SK-N-SH (cell line): ENCODE measurements at regions not wholly inside any gene's neighbourhood (a gene's known extent, or its start where the extent isn't known, plus 50 kb on each side); places are given as distances from the start of the nearest gene placed in this dataset.
"Not testable (repeated sequence)": the region's sequence is repeated elsewhere in the genome, so short reads cannot be mapped to it uniquely, and the experiment has no call there.

Experiments
- CTCF ChIA-PET: fragments of 300-600, 350-600 bp; formaldehyde crosslinking; extraction: SDS; loops from one replicate; lab custom pipeline; 2021; lab: Yijun Ruan, JAX
- POLR2A ChIA-PET: fragments of 350-600 bp; sonication (Branson Sonifier 250); formaldehyde crosslinking; extraction: SDS; loops from one replicate; lab custom pipeline; 2020; ENCODE audit warnings: antibody characterized with exemption, inconsistent platforms; lab: Yijun Ruan, JAX
- DNase-seq: peaks from one replicate; pipeline ENCODE4 v3.0.0; 2012
- H2AFZ ChIP-seq: fragments of 200-600 bp; sonication (generic); 2 replicates; pipeline ENCODE4 v1.8.1; 2016; ENCODE audit warnings: antibody characterized with exemption, mild to moderate bottlenecking, low read depth
- H3F3A ChIP-seq: fragments of 200-600 bp; sonication (generic); replicated peaks from 2 replicates; pipeline ENCODE3; 2016; ENCODE audit warnings: antibody characterized with exemption, mild to moderate bottlenecking; ENCODE audit not compliant: insufficient read depth
- H3K27ac ChIP-seq, 2 experiments: fragments of 200-500 bp in 1 of 2; fragments of 200-600 bp in 1 of 2; sonication (Bioruptor generic) in 1 of 2; sonication (generic), shearing (Covaris generic) in 1 of 2; 2 replicates each; pipeline versions ENCODE4 v1.5.1 to v1.6.1; 2014 to 2016; ENCODE audit warnings: low read depth in 2 of 2, inconsistent platforms in 1 of 2, low read length in 1 of 2, mild to moderate bottlenecking in 1 of 2, mixed read lengths in 1 of 2
- H3K27me3 ChIP-seq: fragments of 200-600 bp; sonication (generic), shearing (Covaris generic); 2 replicates; pipeline ENCODE4 v1.6.1; 2016; ENCODE audit warnings: mixed run types; ENCODE audit not compliant: insufficient read depth
- H3K36me3 ChIP-seq, 2 experiments: fragments of 200-500 bp in 1 of 2; fragments of 200-600 bp in 1 of 2; sonication (Bioruptor generic) in 1 of 2; sonication (generic) in 1 of 2; replicated peaks in 1 of 2; 2 replicates each; pipeline versions ENCODE3 to v1.5.1; 2014 to 2016; ENCODE audit warnings: low read length in 1 of 2, mild to moderate bottlenecking in 1 of 2; ENCODE audit not compliant: insufficient read depth in 2 of 2, control insufficient read depth in 1 of 2
- H3K4me1 ChIP-seq, 2 experiments: fragments of 200-500 bp in 1 of 2; fragments of 200-600 bp in 1 of 2; sonication (Bioruptor generic) in 1 of 2; sonication (generic), shearing (Covaris generic) in 1 of 2; 2 replicates each; pipeline versions ENCODE4 v1.5.1 to v1.6.1; 2014 to 2016; ENCODE audit warnings: low read depth in 1 of 2, low read length in 1 of 2, mixed run types in 1 of 2; ENCODE audit not compliant: insufficient read depth in 2 of 2, control insufficient read depth in 1 of 2
- H3K4me2 ChIP-seq: fragments of 200-600 bp; sonication (generic), shearing (Covaris generic); 2 replicates; pipeline ENCODE4 v1.6.1; 2017; ENCODE audit warnings: mixed run types
- H3K4me3 ChIP-seq, 2 experiments: fragments of 200-500 bp in 1 of 2; fragments of 200-600 bp in 1 of 2; sonication (Bioruptor generic) in 1 of 2; sonication (generic), shearing (Covaris generic) in 1 of 2; 2 replicates each; pipeline versions ENCODE4 v1.5.1 to v1.8.1; 2014 to 2016; ENCODE audit warnings: low read depth in 2 of 2, inconsistent platforms in 1 of 2, low read length in 1 of 2, mild to moderate bottlenecking in 1 of 2, mixed read lengths in 1 of 2, moderate library complexity in 1 of 2
- H3K79me2 ChIP-seq: fragments of 200-600 bp; sonication (generic); 2 replicates; pipeline ENCODE4 v1.8.1; 2017; ENCODE audit warnings: mild to moderate bottlenecking; ENCODE audit not compliant: insufficient read depth
- H3K9ac ChIP-seq: fragments of 200-600 bp; sonication (generic); 2 replicates; pipeline ENCODE4 v1.6.1; 2017; ENCODE audit warnings: mixed run types
- H3K9me2 ChIP-seq: fragments of 200-600 bp; sonication (generic); 2 replicates; pipeline ENCODE4 v1.6.1; 2017; ENCODE audit warnings: mixed run types
- H3K9me3 ChIP-seq: fragments of 200-600 bp; sonication (generic); 2 replicates; pipeline ENCODE4 v1.6.1; 2017; ENCODE audit warnings: mixed run types, mild to moderate bottlenecking, moderate library complexity
- H4K20me1 ChIP-seq: fragments of 200-600 bp; sonication (generic); 2 replicates; pipeline ENCODE4 v1.6.1; 2017; ENCODE audit warnings: mild to moderate bottlenecking, mixed run types; ENCODE audit not compliant: insufficient read depth
- CHD2 ChIP-seq: fragments of 150-350 bp; IDR thresholded peaks from 2 replicates; pipeline ENCODE4 v1.6.1; 2018; ENCODE audit warnings: low read length; ENCODE audit not compliant: partially characterized antibody
- EZH2phosphoT487 ChIP-seq: fragments of 200-600 bp; sonication (generic); IDR thresholded peaks from 2 replicates; pipeline ENCODE4 v1.6.1; 2017; ENCODE audit warnings: low read depth, mixed run types, mild to moderate bottlenecking, antibody characterized with exemption, moderate library complexity, borderline replicate concordance
- FOSL2 ChIP-seq: IDR thresholded peaks from 2 replicates; pipeline ENCODE4 v1.4.0; 2012; ENCODE audit warnings: low read depth, mild to moderate bottlenecking, moderate library complexity, borderline replicate concordance
- GABPA ChIP-seq: IDR thresholded peaks from 2 replicates; pipeline ENCODE4 v1.4.0; 2012; ENCODE audit warnings: low read depth, mild to moderate bottlenecking
- GATA2 ChIP-seq: sonication (generic); formaldehyde crosslinking; IDR thresholded peaks from 2 replicates; pipeline ENCODE4 v1.5.0; 2020; ENCODE audit warnings: mild to moderate bottlenecking, missing genetic modification reagents
- IRF3 ChIP-seq: fragments of 150-350 bp; IDR thresholded peaks from 2 replicates; pipeline ENCODE4 v1.6.1; 2016; ENCODE audit warnings: mild to moderate bottlenecking, low read depth, low read length
- JUND ChIP-seq: IDR thresholded peaks from 2 replicates; pipeline ENCODE4 v1.4.0; 2012
- MAX ChIP-seq: IDR thresholded peaks from 2 replicates; pipeline ENCODE4 v1.4.0; 2012; ENCODE audit warnings: low read depth
- NRF1 ChIP-seq: IDR thresholded peaks from 2 replicates; pipeline ENCODE4 v1.6.1; 2012; ENCODE audit warnings: low read depth, mild to moderate bottlenecking, low read length
- POLR2AphosphoS5 ChIP-seq: IDR thresholded peaks from 2 replicates; pipeline ENCODE4 v1.6.1; 2012; ENCODE audit warnings: low read depth, low read length
- RAD21 ChIP-seq: IDR thresholded peaks from 2 replicates; pipeline ENCODE4 v1.6.1; 2012; ENCODE audit warnings: mild to moderate bottlenecking, low read length
- RCOR1 ChIP-seq: fragments of 150-350 bp; IDR thresholded peaks from 2 replicates; pipeline ENCODE4 v1.6.1; 2017; ENCODE audit warnings: antibody characterized with exemption, low read length
- RFX5 ChIP-seq: IDR thresholded peaks from 2 replicates; pipeline ENCODE4 v1.6.1; 2012; ENCODE audit warnings: mild to moderate bottlenecking, improper control_type of control experiment, low read length
- RXRA ChIP-seq: IDR thresholded peaks from 2 replicates; pipeline ENCODE4 v1.4.0; 2012; ENCODE audit warnings: low read depth, mild to moderate bottlenecking, borderline replicate concordance
- SMC3 ChIP-seq: IDR thresholded peaks from 2 replicates; pipeline ENCODE4 v1.6.1; 2012; ENCODE audit warnings: low read depth, low read length, improper control_type of control experiment
- TAF1 ChIP-seq: IDR thresholded peaks from 2 replicates; pipeline ENCODE4 v1.6.1; 2012; ENCODE audit warnings: low read depth, mild to moderate bottlenecking, low read length, moderate library complexity, borderline replicate concordance
- TCF12 ChIP-seq: IDR thresholded peaks from 2 replicates; pipeline ENCODE4 v1.4.0; 2012
- TEAD4 ChIP-seq: IDR thresholded peaks from 2 replicates; pipeline ENCODE4 v1.4.0; 2012; ENCODE audit warnings: mild to moderate bottlenecking, borderline replicate concordance; ENCODE audit not compliant: insufficient read depth
- USF1 ChIP-seq: IDR thresholded peaks from 2 replicates; pipeline ENCODE4 v1.4.0; 2012; ENCODE audit warnings: low read depth, borderline replicate concordance
- YY1 ChIP-seq: IDR thresholded peaks from 2 replicates; pipeline ENCODE4 v1.4.0; 2012; ENCODE audit warnings: low read depth, mild to moderate bottlenecking
- WGBS: methylation state at CpG from one replicate; pipeline ENCODE4 v1.1.6; 2017; ENCODE audit warnings: low lambda C conversion rate; 5-methylcytosine and 5-hydroxymethylcytosine counted together

- TF ChIP-seq EZH2phosphoT487 = no peak
- TF ChIP-seq RXRA = no peak
- TF ChIP-seq GATA2 (CRISPR knock-in tag) = no peak
- no peak for TF ChIP-seq MAX
- no peak for TF ChIP-seq RFX5
- TF ChIP-seq RAD21 = no peak
- Histone ChIP-seq H3F3A (no peaks in the 10 kb centered on the region), H3K4me3 (no peak overlapping the region), H3K9me2 (no peaks in the 10 kb centered on the region), H2AFZ (no peak overlapping the region), H3K4me2 (no peak overlapping the region), H3K4me1 (no peaks in the 10 kb centered on the region), H3K27ac (no peak overlapping the region), H3K9me3 (no peaks in the 10 kb centered on the region), H3K9ac (no peak overlapping the region), H3K79me2 (no peaks in the 10 kb centered on the region), H3K27me3 (no peaks in the 10 kb centered on the region; the same call in 1 of the 2 replicates), H3K36me3 (no peaks in the 10 kb centered on the region), H4K20me1 (no peaks in the 10 kb centered on the region)
- 3% methylated on average over 2 of the region's 2 CpGs for WGBS
- ChIA-PET CTCF (interaction anchor here (1.0 to 2.4 kb wide), 5 partner anchors 9 to 241 kb away, joined by 3 to 6 read pairs (median 4); no protein-coding TSS in a partner anchor), POLR2A (no interaction called here)
- DNase-seq = no peak
Measured at GRCh38 chr6:159414711-159415110, 245.5 kb downstream of the FNDC1 start.

- H2AFZ ChIP-seq, H3K79me2 ChIP-seq, POLR2A ChIA-PET, H3K36me3 ChIP-seq, H3K4me3 ChIP-seq, H4K20me1 ChIP-seq, H3K4me2 ChIP-seq, H3K9me3 ChIP-seq, H3K9me2 ChIP-seq, H3F3A ChIP-seq, H3K27ac ChIP-seq, H3K27me3 ChIP-seq, DNase-seq, H3K4me1 ChIP-seq, H3K9ac ChIP-seq: not testable (repeated sequence)
- CTCF ChIA-PET = interaction anchor here (1.0 kb wide), 1 partner anchor 8 kb away, joined by 3 read pairs; no protein-coding TSS in a partner anchor
- WGBS = 48% methylated on average over 13 of the region's 41 CpGs
Measured at GRCh38 chr6:159407211-159407780, 238.1 kb downstream of the FNDC1 start.

- H3K27me3 ChIP-seq = no peaks in the 10 kb centered on the region
- H2AFZ ChIP-seq = no peak overlapping the region
- H3K4me2 ChIP-seq = no peak overlapping the region
- H3K79me2 ChIP-seq = no peaks in the 10 kb centered on the region
- no peaks in the 10 kb centered on the region for H3K9me3 ChIP-seq
- WGBS = 0% methylated on average over 2 of the region's 2 CpGs
- no peak overlapping the region for H3K9ac ChIP-seq
- no peak overlapping the region for H3K27ac ChIP-seq
- DNase-seq = no peak
- H3K36me3 ChIP-seq = no peaks in the 10 kb centered on the region
- no peaks in the 10 kb centered on the region for H3K4me1 ChIP-seq
- H3K4me3 ChIP-seq = no peak overlapping the region
- no peaks in the 10 kb centered on the region for H3K9me2 ChIP-seq
- no peaks in the 10 kb centered on the region for H3F3A ChIP-seq
- CTCF ChIA-PET = no interaction called here
- H4K20me1 ChIP-seq = no peaks in the 10 kb centered on the region
- POLR2A ChIA-PET = interaction anchor here (0.6 kb wide), 1 partner anchor 632 kb away, joined by 7 read pairs; no protein-coding TSS in a partner anchor
- no peak for TF ChIP-seq JUND
- no peak for TF ChIP-seq USF1
- no peak for TF ChIP-seq RAD21
- TF ChIP-seq POLR2AphosphoS5 = no peak
- TF ChIP-seq NRF1 = no peak
- TF ChIP-seq TAF1 = no peak
- TF ChIP-seq RCOR1 = no peak
- TF ChIP-seq EZH2phosphoT487 = no peak
- no peak for TF ChIP-seq GATA2 (CRISPR knock-in tag)
- no peak for TF ChIP-seq TEAD4
- TF ChIP-seq SMC3 = no peak
- TF ChIP-seq YY1 = no peak
- TF ChIP-seq FOSL2 = no peak
- TF ChIP-seq IRF3 = no peak
- TF ChIP-seq TCF12 = no peak
- no peak for TF ChIP-seq GABPA
- TF ChIP-seq CHD2 = no peak
Measured at GRCh38 chr6:159404296-159404695, 235.1 kb downstream of the FNDC1 start.
